GM18517 (cell line): ENCODE measurements at regions not wholly inside any gene's neighbourhood (a gene's known extent, or its start where the extent isn't known, plus 50 kb on each side); places are given as distances from the start of the nearest gene placed in this dataset.
"Not testable (repeated sequence)": the region's sequence is repeated elsewhere in the genome, so short reads cannot be mapped to it uniquely, and the experiment has no call there.

Experiments used
- ATAC-seq: cut with Tn5 transposase; IDR thresholded peaks from one replicate; pipeline ENCODE4 v1.9.1; 2021; ENCODE audit warnings: mild to moderate bottlenecking, moderate library complexity; ENCODE audit not compliant: unreplicated experiment

GRCh38 chr20:22732751-22733150 is 148.4 kb upstream of the FOXA2 start:
- no peak for ATAC-seq

- ATAC-seq = not testable (repeated sequence)
Measured at GRCh38 chr20:22734946-22735647, 150.7 kb upstream of the FOXA2 start.

- no peak for ATAC-seq
Measured at GRCh38 chr20:22740829-22741228, 156.5 kb upstream of the FOXA2 start.

- no peak for ATAC-seq
Measured at GRCh38 chr20:22744341-22745193, 160.2 kb upstream of the FOXA2 start.

GRCh38 chr20:22745194-22745500 is 160.8 kb upstream of the FOXA2 start:
- ATAC-seq = no peak

GRCh38 chr20:22746957-22747356 is 162.6 kb upstream of the FOXA2 start:
- no peak for ATAC-seq

- no peak for ATAC-seq
Measured at GRCh38 chr20:22752324-22752723, 168.0 kb upstream of the FOXA2 start.

GRCh38 chr20:22757424-22758183 is 173.2 kb upstream of the FOXA2 start:
- no peak for ATAC-seq

GRCh38 chr20:22758815-22759214 is 174.4 kb upstream of the FOXA2 start:
- no peak for ATAC-seq

- no peak for ATAC-seq
Measured at GRCh38 chr20:22762576-22763256, 178.3 kb upstream of the FOXA2 start.

GRCh38 chr20:22763257-22763906 is 179.0 kb upstream of the FOXA2 start:
- ATAC-seq = no peak

GRCh38 chr20:22768266-22769178 is 184.2 kb upstream of the FOXA2 start:
- ATAC-seq = no peak

- ATAC-seq = no peak
Measured at GRCh38 chr20:22770241-22770800, 185.9 kb upstream of the FOXA2 start.

- no peak for ATAC-seq
Measured at GRCh38 chr20:22771706-22772105, 187.3 kb upstream of the FOXA2 start.

GRCh38 chr20:22773344-22773743 is 189.0 kb upstream of the FOXA2 start:
- ATAC-seq = no peak

GRCh38 chr20:22775256-22775655 is 190.9 kb upstream of the FOXA2 start:
- no peak for ATAC-seq

- no peak for ATAC-seq
Measured at GRCh38 chr20:22775671-22776139, 191.3 kb upstream of the FOXA2 start.

GRCh38 chr20:22776369-22776768 is 192.0 kb upstream of the FOXA2 start:
- ATAC-seq = no peak

GRCh38 chr20:22779878-22780277 is 195.5 kb upstream of the FOXA2 start:
- no peak for ATAC-seq
